Type B pancreatic cell (in vitro differentiated cells): ENCODE measurements at regions not wholly inside any gene's neighbourhood (a gene's known extent, or its start where the extent isn't known, plus 50 kb on each side); places are given as distances from the start of the nearest gene placed in this dataset.

Experiments
- DNase-seq: peaks from one replicate; pipeline ENCODE4 v3.0.0; 2021; ENCODE audit warnings: mixed read lengths; ENCODE audit not compliant: unreplicated experiment; ENCODE audit errors: extremely low spot score
- H3K27ac Mint-ChIP-seq: 2 replicates; pipeline ENCODE4 v1.8.0; 2021; ENCODE audit warnings: mild to moderate bottlenecking, mixed read lengths
- H3K27me3 Mint-ChIP-seq: 2 replicates; pipeline ENCODE4 v1.8.0; 2021; ENCODE audit warnings: mixed read lengths
- H3K36me3 Mint-ChIP-seq: 2 replicates; pipeline ENCODE4 v1.8.0; 2021; ENCODE audit warnings: mixed read lengths
- H3K4me1 Mint-ChIP-seq: one replicate; pipeline ENCODE4 v1.8.0; 2021; ENCODE audit warnings: mixed read lengths; ENCODE audit not compliant: unreplicated experiment
- H3K4me3 Mint-ChIP-seq: 2 replicates; pipeline ENCODE4 v1.8.0; 2021; ENCODE audit warnings: mild to moderate bottlenecking, mixed read lengths
- H3K9me3 Mint-ChIP-seq: 2 replicates; pipeline ENCODE4 v1.8.0; 2021; ENCODE audit warnings: mixed read lengths
- TF ChIP-seq, protein P1 (sequence below): fragments of 200-600 bp; sonication (generic); conservative IDR thresholded peaks from 2 replicates; pipeline ENCODE4 v1.5.0; 2021; ENCODE audit warnings: antibody characterized with exemption, mild to moderate bottlenecking

DNA sequence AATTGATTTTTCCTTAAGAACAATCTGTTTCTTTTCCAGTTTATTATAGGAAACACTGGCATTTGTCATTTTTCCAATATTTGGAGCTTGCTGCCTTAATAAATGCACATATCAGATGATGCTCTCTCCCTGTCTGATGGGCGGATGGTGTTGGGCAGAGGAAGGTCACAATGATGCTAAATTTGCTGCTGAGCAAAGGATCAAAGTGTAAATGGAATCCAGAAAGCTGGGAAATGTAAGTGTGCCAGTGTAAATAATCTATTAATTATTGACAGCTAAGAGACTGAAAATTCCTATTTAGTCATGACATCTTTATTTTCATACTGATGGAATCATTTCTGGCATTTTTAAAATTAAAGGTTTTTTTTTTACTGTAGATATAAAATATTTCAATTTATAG is 243.2 kb downstream of the PTBP2 start:
- Mint-ChIP-seq H3K36me3 (no peaks in the 10 kb centered on the region), H3K9me3 (no peaks in the 10 kb centered on the region), H3K4me1 (peaks cover 14% of the 10 kb centered on the region), H3K4me3 (no peak overlapping the region), H3K27ac (no peak overlapping the region), H3K27me3 (no peaks in the 10 kb centered on the region)
- TF ChIP-seq, protein P1, sequence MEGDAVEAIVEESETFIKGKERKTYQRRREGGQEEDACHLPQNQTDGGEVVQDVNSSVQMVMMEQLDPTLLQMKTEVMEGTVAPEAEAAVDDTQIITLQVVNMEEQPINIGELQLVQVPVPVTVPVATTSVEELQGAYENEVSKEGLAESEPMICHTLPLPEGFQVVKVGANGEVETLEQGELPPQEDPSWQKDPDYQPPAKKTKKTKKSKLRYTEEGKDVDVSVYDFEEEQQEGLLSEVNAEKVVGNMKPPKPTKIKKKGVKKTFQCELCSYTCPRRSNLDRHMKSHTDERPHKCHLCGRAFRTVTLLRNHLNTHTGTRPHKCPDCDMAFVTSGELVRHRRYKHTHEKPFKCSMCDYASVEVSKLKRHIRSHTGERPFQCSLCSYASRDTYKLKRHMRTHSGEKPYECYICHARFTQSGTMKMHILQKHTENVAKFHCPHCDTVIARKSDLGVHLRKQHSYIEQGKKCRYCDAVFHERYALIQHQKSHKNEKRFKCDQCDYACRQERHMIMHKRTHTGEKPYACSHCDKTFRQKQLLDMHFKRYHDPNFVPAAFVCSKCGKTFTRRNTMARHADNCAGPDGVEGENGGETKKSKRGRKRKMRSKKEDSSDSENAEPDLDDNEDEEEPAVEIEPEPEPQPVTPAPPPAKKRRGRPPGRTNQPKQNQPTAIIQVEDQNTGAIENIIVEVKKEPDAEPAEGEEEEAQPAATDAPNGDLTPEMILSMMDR: no peak
- DNase-seq: no peak

DNA sequence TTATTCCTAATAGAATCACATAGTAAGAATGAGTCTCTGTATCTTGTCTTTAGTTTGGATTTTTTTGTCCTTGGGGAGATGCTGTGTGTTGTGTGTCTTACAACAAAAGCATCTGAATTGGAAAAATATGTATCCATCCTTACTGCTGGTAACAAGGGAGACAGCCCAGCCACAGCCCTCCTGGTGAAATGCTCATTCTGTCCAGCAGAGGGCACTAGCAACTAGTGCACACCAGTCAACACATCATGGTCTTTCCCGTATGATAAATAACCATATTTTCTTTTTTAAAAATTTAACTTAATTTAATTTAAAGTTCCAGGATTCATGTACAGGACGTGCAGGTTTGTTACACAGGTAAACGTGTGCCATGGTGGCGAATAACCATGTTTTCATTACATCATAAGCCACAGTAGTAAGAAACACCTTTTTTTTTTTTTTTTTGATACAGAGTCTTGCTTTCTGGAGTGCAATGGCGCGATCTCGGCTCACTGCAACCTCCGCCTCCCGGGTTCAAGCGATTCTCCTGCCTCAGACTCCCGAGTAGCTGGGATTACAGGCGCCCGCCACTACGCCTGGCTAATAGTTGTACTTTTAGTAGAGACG is 245.1 kb downstream of the PTBP2 start:
- peaks cover 3% of the 10 kb centered on the region for H3K27me3 Mint-ChIP-seq
- DNase-seq: peak; percentile 72
- H3K4me1 Mint-ChIP-seq: peaks cover 14% of the 10 kb centered on the region
- no peak overlapping the region for H3K27ac Mint-ChIP-seq
- no peaks in the 10 kb centered on the region for H3K36me3 Mint-ChIP-seq
- no peak overlapping the region for H3K4me3 Mint-ChIP-seq
- TF ChIP-seq, protein P1: peak; percentile 94
- H3K9me3 Mint-ChIP-seq: no peaks in the 10 kb centered on the region

DNA sequence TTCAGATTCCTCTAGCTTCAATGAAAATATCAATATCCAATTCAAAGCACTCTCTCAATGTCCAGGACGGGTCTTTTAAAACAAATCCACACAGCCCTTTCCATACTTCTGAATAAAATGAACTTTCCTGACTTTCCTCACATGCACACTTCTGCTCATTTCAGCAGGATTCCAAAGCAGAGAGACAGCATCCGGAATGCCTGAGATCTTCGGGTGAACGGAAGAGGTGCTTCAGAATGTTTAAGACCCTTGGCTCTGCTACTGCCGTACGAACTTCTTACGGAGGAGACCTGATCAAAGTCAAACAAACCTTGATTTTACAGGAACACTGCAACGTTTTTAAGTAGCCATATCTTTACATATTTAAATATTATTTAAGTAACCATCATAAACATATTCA is 245.7 kb downstream of the PTBP2 start:
- Mint-ChIP-seq H3K9me3 (no peaks in the 10 kb centered on the region), H3K27me3 (peaks cover 3% of the 10 kb centered on the region), H3K4me1 (peaks cover 9% of the 10 kb centered on the region), H3K27ac (no peak overlapping the region), H3K36me3 (no peaks in the 10 kb centered on the region), H3K4me3 (no peak overlapping the region)
- TF ChIP-seq, protein P1: no peak
- no peak for DNase-seq

DNA sequence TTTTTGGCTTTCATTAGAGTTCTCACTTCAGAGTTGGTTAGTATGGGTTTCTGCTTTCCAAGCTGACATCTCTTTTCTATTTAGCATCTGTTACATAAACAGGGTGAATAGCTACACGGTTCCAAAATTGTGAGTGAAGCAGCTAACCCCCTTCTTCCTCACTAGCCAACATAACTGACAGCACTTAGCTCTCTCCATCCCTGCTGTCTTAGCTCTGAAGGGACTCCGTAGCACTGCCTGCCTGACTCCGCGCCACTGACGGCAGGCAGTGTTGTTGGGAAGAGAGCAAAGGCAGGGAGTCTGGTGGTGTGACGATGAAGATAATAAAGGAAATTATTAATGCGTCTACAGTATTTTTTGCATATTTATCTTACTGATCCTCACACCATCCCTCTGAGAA is 247.0 kb downstream of the PTBP2 start:
- Mint-ChIP-seq H3K4me1 (peaks cover 4% of the 10 kb centered on the region), H3K4me3 (no peak overlapping the region), H3K36me3 (no peaks in the 10 kb centered on the region), H3K27me3 (peaks cover 3% of the 10 kb centered on the region), H3K27ac (no peak overlapping the region), H3K9me3 (no peaks in the 10 kb centered on the region)
- TF ChIP-seq, protein P1: no peak
- DNase-seq: no peak

DNA sequence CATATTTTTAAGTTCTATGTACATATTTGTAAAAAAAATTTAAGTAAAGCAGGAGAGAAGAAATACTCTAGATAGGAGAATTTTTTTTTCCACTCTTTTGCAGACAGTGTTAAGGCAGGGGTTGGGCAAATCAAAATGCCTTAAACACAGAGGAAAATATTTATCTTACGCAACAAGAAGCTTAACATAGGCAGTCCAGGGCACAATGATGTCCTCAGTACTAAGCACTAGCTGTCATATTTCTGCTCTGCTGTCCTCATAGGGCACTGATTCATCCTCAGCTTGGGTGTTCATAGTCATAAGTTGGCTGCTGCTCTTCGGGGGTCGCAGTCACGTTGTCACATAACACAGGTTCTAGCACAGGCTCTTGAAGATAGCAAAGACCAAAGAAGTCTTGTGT is 247.4 kb downstream of the PTBP2 start:
- peaks cover 3% of the 10 kb centered on the region for H3K27me3 Mint-ChIP-seq
- TF ChIP-seq, protein P1: no peak
- no peak overlapping the region for H3K27ac Mint-ChIP-seq
- no peak overlapping the region for H3K4me3 Mint-ChIP-seq
- no peaks in the 10 kb centered on the region for H3K9me3 Mint-ChIP-seq
- DNase-seq: no peak
- H3K4me1 Mint-ChIP-seq: peaks cover 7% of the 10 kb centered on the region
- no peaks in the 10 kb centered on the region for H3K36me3 Mint-ChIP-seq

DNA sequence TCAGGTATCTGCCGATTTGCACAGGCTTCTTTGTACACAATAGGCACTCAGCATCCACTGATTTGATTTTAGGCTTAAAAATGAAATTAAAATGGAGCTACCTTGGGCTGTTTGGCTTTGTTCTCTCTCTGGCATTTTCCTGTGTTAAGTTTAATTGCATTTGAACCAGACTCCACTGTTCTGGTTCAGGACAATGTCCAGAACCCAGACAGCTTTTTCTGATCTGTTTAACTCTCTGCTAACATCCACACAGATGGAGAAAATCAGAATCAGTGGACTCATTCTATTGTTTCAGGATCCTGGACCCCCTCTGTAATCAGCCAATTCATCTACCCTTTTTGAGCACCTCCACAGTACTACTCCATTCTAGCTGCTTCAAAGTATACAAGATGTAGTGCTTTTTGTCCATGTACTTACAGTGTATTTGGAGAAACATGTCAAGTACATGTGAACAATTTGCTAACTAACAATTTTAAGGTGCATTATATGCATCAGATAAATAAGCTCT is 248.1 kb downstream of the PTBP2 start:
- no peak for DNase-seq
- Mint-ChIP-seq H3K27ac (no peak overlapping the region), H3K9me3 (no peaks in the 10 kb centered on the region), H3K4me1 (peaks cover 9% of the 10 kb centered on the region), H3K4me3 (no peak overlapping the region), H3K36me3 (no peaks in the 10 kb centered on the region), H3K27me3 (peaks cover 3% of the 10 kb centered on the region)
- TF ChIP-seq, protein P1: no peak
